K562 (cell line): ENCODE measurements at regions not wholly inside any gene's neighbourhood (a gene's known extent, or its start where the extent isn't known, plus 50 kb on each side); places are given as distances from the start of the nearest gene placed in this dataset.

Source experiments
- ATAC-seq: fragments of 200-7000 bp; cut with Tn5 transposase; 3 replicates; pipeline ENCODE4 v1.9.1; 2020; ENCODE audit warnings: moderate library complexity
- BruUV-seq: library from RNA; stranded (reverse); fragments of 400-500 nt; replicated peaks from 2 replicates; lab custom pipeline; 2021; lab: Mats Ljungman, UMichigan
- CTCF ChIA-PET: fragments of 300-600 bp; formaldehyde crosslinking; extraction: SDS; loops from one replicate; lab custom pipeline; 2021; ENCODE audit warnings: low intra/inter-chr PET ratio; lab: Yijun Ruan, JAX
- POLR2A ChIA-PET: fragments of 300-600, 350-650 bp; sonication (Branson Sonifier 250); formaldehyde crosslinking; extraction: SDS; loops from one replicate; lab custom pipeline; 2021; ENCODE audit warnings: antibody characterized with exemption, inconsistent platforms; lab: Yijun Ruan, JAX
- DNase-seq, 4 experiments: peaks; one replicate each; pipeline versions ENCODE4 v3.0.0 to v3.0.0-alpha.2; 2011 to 2018; ENCODE audit warnings: low spot score in 3 of 4, mixed read lengths in 3 of 4; ENCODE audit errors: extremely low read depth in 1 of 4
- FAIRE-seq: peaks from 2 replicates; lab custom pipeline; 2011; peaks lifted over from hg19 to GRCh38; lab: Jason Lieb, UNC
- H2AFZ ChIP-seq: 2 replicates; pipeline ENCODE4 v1.6.0; 2011; ENCODE audit warnings: low read depth, low read length, control low read depth, inconsistent platforms
- H3K27ac ChIP-seq: fragments of 200-600 bp; 3 replicates; pipeline ENCODE4 v1.8.0; 2011; ENCODE audit warnings: low read depth, mild to moderate bottlenecking, control low read depth, inconsistent platforms, low read length, moderate library complexity, mixed read lengths; ENCODE audit errors: extremely low read depth
- H3K27me3 ChIP-seq, 2 experiments: fragments of 300-600 bp in 1 of 2; 2 replicates in 1 of 2; 3 replicates in 1 of 2; pipeline versions ENCODE4 v1.6.0 to v1.8.0; 2011; ENCODE audit warnings: inconsistent platforms in 2 of 2, low read length in 2 of 2, mild to moderate bottlenecking in 1 of 2, mixed read lengths in 1 of 2, moderate library complexity in 1 of 2; ENCODE audit not compliant: control insufficient read depth in 2 of 2, insufficient read depth in 2 of 2
- H3K36me3 ChIP-seq: fragments of 300-600 bp; 3 replicates; pipeline ENCODE4 v1.8.0; 2011; ENCODE audit warnings: mild to moderate bottlenecking, low read length, inconsistent platforms; ENCODE audit not compliant: control insufficient read depth, insufficient read depth
- H3K4me1 ChIP-seq, 2 experiments: fragments of 200-600 bp in 1 of 2; replicated peaks in 1 of 2; 2 replicates in 1 of 2; 3 replicates in 1 of 2; pipeline versions ENCODE4 v1.5.1 to v1.8.0; 2011; ENCODE audit warnings: inconsistent platforms in 2 of 2, low read length in 2 of 2, mild to moderate bottlenecking in 1 of 2, mixed read lengths in 1 of 2, moderate library complexity in 1 of 2; ENCODE audit not compliant: control insufficient read depth in 2 of 2, insufficient read depth in 2 of 2
- H3K4me2 ChIP-seq: 2 replicates; pipeline ENCODE4 v1.6.1; 2011; ENCODE audit warnings: low read length, control low read depth, inconsistent platforms, mixed read lengths; ENCODE audit not compliant: insufficient read depth
- H3K4me3 ChIP-seq: fragments of 200-600 bp; sonication (generic), shearing (Covaris generic); 2 replicates; pipeline ENCODE4 v1.5.1; 2016; ENCODE audit warnings: control low read depth, inconsistent platforms
- H3K79me2 ChIP-seq: fragments of 200-600 bp; 3 replicates; pipeline ENCODE4 v1.8.0; 2011; ENCODE audit warnings: low read length, inconsistent platforms; ENCODE audit not compliant: control insufficient read depth, insufficient read depth
- H3K9ac ChIP-seq, 2 experiments: 2 replicates each; pipeline versions ENCODE4 v1.6.0 to v1.6.1; 2011; ENCODE audit warnings: low read depth in 2 of 2, low read length in 2 of 2, control low read depth in 1 of 2, inconsistent platforms in 1 of 2, mild to moderate bottlenecking in 1 of 2, mixed read lengths in 1 of 2; ENCODE audit not compliant: insufficient read depth in 1 of 2
- H3K9me1 ChIP-seq: one replicate; pipeline ENCODE4 v1.6.0; 2011; ENCODE audit warnings: inconsistent platforms, mild to moderate bottlenecking, low read length, moderate library complexity; ENCODE audit not compliant: control insufficient read depth, insufficient read depth
- H3K9me3 ChIP-seq: replicated peaks from 2 replicates; pipeline ENCODE4 v1.5.1; 2011; ENCODE audit warnings: low read depth, low read length, inconsistent platforms; ENCODE audit not compliant: control insufficient read depth, insufficient read depth
- H4K20me1 ChIP-seq: replicated peaks from 2 replicates; pipeline ENCODE4 v1.6.1; 2011; ENCODE audit warnings: low read length, inconsistent platforms, mixed read lengths; ENCODE audit not compliant: control insufficient read depth, insufficient read depth
- ARID1B ChIP-seq: fragments of 450-650 bp; IDR thresholded peaks from 2 replicates; pipeline ENCODE4 v1.6.1; 2016; ENCODE audit warnings: antibody characterized with exemption, mild to moderate bottlenecking, inconsistent platforms
- COPS2 ChIP-seq: fragments of 450-650 bp; conservative IDR thresholded peaks from 2 replicates; pipeline ENCODE4 v1.6.1; 2016; ENCODE audit warnings: mild to moderate bottlenecking, moderate library complexity
- KLF13 ChIP-seq: fragments of 450-650 bp; IDR thresholded peaks from 2 replicates; pipeline ENCODE4 v1.6.1; 2016; ENCODE audit warnings: missing genetic modification characterization, low read depth, mild to moderate bottlenecking, missing compliant biosample characterization, moderate library complexity, borderline replicate concordance
- SETDB1 ChIP-seq: IDR thresholded peaks from one replicate; pipeline ENCODE4 v1.6.1; 2012; ENCODE audit warnings: low read length, control low read depth, inconsistent platforms
- ZKSCAN1 ChIP-seq: fragments of 150-350 bp; IDR thresholded peaks from 2 replicates; pipeline ENCODE4 v1.6.1; 2016; ENCODE audit warnings: low read depth, low read length
- ZNF124 ChIP-seq: sonication (generic); formaldehyde crosslinking; IDR thresholded peaks from 2 replicates; pipeline ENCODE4 v1.8.1; 2022; ENCODE audit warnings: missing genetic modification reagents
- ZNF253 ChIP-seq: fragments of 250-450 bp; sonication (Bioruptor Pico); conservative IDR thresholded peaks from 2 replicates; pipeline ENCODE4 v1.6.1; 2021; ENCODE audit warnings: mild to moderate bottlenecking
- ZNF274 ChIP-seq: IDR thresholded peaks from 2 replicates; pipeline ENCODE4 v1.6.1; 2011; ENCODE audit warnings: low read depth, mild to moderate bottlenecking, low read length, moderate library complexity, borderline replicate concordance
- WGBS: fragments of 100-300 bp; shearing (Covaris generic); methylation state at CpG from one replicate; pipeline ENCODE4 v1.1.6; 2016; ENCODE audit warnings: low coverage, mixed read lengths; ENCODE audit not compliant: insufficient coverage; ENCODE audit errors: missing lambda C conversion rate; 5-methylcytosine and 5-hydroxymethylcytosine counted together
- in situ Hi-C: fragments of 300-500 bp; cut with MboI; formaldehyde crosslinking; loops from 4 replicates; pipeline ENCODE4 v1.15.0; 2018; ENCODE audit warnings: inconsistent platforms, mixed read lengths
- intact Hi-C: fragments of 100-400 bp; cut with micrococcal nuclease; formaldehyde crosslinking; loops from 2 replicates; pipeline ENCODE4 v1.14.2; 2022
- TF ChIP-seq, protein P1 (sequence below): sonication (generic); formaldehyde crosslinking; IDR thresholded peaks from 2 replicates; pipeline ENCODE4 v1.8.0; 2022; ENCODE audit warnings: missing genetic modification reagents, mild to moderate bottlenecking, moderate library complexity, borderline replicate concordance
- TF ChIP-seq, protein P2 (sequence below), 2 experiments: fragments of 450-650 bp in 1 of 2; sonication (generic) in 1 of 2; formaldehyde crosslinking in 1 of 2; IDR thresholded peaks; 2 replicates each; pipeline versions ENCODE4 v1.7.1 to v1.9.0; 2016 to 2022; ENCODE audit warnings: inconsistent platforms in 1 of 2, mild to moderate bottlenecking in 1 of 2, missing genetic modification reagents in 1 of 2

DNA sequence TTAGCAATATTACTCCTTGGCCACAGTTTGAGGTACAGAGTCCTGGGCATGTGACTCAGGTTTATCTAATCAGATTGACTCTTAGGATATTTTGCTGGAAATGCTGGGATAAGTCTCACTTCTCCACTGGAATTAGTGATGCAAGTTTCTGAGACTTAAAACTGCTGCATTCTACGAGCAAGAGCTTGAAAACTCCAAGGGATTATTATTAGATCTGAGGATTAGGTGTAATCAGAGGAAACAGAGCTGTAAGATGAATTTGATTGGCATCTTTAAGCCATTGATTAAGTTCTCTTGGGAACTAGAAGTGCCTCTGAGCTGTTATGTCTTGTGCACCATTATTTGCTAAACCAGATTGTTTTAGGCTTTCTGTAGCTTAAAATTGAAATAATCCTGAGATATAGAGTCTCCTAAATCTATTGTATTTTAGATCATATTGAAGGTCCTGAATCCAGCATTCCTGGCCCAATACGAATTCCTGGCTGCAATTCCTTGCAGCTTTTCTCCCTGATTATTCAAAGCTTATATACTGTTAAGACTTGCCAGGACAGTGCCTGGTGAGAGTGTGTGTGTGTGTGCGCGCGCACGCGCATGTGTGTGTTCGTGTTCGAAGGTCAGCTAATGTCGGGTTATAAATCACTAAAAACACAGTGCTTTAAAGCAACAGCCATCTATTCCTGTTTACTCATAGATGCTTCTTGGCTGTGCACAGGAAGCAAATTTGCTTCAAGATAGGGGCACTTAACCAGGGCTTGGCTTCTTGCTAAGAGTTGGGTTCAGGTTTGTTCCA is 735.1 kb downstream of the STIM2 start:
- Histone ChIP-seq H3K4me2 (no peak overlapping the region), H3K27me3 (no peaks in the 10 kb centered on the region), H3K36me3 (no peaks in the 10 kb centered on the region), H3K9me3 (no peaks in the 10 kb centered on the region), H3K9me1 (no peaks in the 10 kb centered on the region), H3K27ac (no peak overlapping the region), H2AFZ (no peak overlapping the region), H3K9ac (no peak overlapping the region), H4K20me1 (no peaks in the 10 kb centered on the region), H3K4me1 (no peaks in the 10 kb centered on the region), H3K79me2 (no peaks in the 10 kb centered on the region), H3K4me3 (no peak overlapping the region)
- in situ Hi-C loops = no loop called here
- DNase-seq = no peak
- intact Hi-C loops = no loop called here
- no TSS peak for BruUV-seq
- FAIRE-seq = no peak
- ChIA-PET POLR2A (no interaction called here), CTCF (no interaction called here)
- ATAC-seq = no peak
- 12% methylated on average over 10 of the region's 10 CpGs for WGBS
- no peak for TF ChIP-seq SETDB1
- no peak for TF ChIP-seq KLF13 (tag)
- TF ChIP-seq ZNF274 = no peak
- TF ChIP-seq ZKSCAN1 = no peak
- TF ChIP-seq ARID1B = no peak
- TF ChIP-seq, protein P1, sequence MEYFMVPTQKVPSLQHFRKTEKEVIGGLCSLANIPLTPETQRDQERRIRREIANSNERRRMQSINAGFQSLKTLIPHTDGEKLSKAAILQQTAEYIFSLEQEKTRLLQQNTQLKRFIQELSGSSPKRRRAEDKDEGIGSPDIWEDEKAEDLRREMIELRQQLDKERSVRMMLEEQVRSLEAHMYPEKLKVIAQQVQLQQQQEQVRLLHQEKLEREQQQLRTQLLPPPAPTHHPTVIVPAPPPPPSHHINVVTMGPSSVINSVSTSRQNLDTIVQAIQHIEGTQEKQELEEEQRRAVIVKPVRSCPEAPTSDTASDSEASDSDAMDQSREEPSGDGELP (CRISPR knock-in tag) = no peak
- TF ChIP-seq ZNF253 (CRISPR knock-in tag) = no peak
- no peak for TF ChIP-seq ZNF124 (CRISPR knock-in tag)
- TF ChIP-seq, protein P2, sequence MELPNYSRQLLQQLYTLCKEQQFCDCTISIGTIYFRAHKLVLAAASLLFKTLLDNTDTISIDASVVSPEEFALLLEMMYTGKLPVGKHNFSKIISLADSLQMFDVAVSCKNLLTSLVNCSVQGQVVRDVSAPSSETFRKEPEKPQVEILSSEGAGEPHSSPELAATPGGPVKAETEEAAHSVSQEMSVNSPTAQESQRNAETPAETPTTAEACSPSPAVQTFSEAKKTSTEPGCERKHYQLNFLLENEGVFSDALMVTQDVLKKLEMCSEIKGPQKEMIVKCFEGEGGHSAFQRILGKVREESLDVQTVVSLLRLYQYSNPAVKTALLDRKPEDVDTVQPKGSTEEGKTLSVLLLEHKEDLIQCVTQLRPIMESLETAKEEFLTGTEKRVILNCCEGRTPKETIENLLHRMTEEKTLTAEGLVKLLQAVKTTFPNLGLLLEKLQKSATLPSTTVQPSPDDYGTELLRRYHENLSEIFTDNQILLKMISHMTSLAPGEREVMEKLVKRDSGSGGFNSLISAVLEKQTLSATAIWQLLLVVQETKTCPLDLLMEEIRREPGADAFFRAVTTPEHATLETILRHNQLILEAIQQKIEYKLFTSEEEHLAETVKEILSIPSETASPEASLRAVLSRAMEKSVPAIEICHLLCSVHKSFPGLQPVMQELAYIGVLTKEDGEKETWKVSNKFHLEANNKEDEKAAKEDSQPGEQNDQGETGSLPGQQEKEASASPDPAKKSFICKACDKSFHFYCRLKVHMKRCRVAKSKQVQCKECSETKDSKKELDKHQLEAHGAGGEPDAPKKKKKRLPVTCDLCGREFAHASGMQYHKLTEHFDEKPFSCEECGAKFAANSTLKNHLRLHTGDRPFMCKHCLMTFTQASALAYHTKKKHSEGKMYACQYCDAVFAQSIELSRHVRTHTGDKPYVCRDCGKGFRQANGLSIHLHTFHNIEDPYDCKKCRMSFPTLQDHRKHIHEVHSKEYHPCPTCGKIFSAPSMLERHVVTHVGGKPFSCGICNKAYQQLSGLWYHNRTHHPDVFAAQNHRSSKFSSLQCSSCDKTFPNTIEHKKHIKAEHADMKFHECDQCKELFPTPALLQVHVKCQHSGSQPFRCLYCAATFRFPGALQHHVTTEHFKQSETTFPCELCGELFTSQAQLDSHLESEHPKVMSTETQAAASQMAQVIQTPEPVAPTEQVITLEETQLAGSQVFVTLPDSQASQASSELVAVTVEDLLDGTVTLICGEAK (IDR thresholded peaks at IDR 0.05) = no peak
- TF ChIP-seq, protein P2 (CRISPR knock-in tag; IDR thresholded peaks at IDR 0.05) = no peak
- TF ChIP-seq COPS2 = no peak
